WI38 (cell line): ENCODE measurements at regions not wholly inside any gene's neighbourhood (a gene's known extent, or its start where the extent isn't known, plus 50 kb on each side); places are given as distances from the start of the nearest gene placed in this dataset.

Experiments used
- H3K4me3 ChIP-seq: 2 replicates; pipeline ENCODE4 v1.5.1; 2011; ENCODE audit warnings: low read depth, mild to moderate bottlenecking, control low read depth, low read length
- TF ChIP-seq, protein P1 (sequence below): IDR thresholded peaks from 2 replicates; pipeline ENCODE4 v1.5.1; 2012; ENCODE audit warnings: low read depth, mild to moderate bottlenecking, control low read depth, low read length

DNA sequence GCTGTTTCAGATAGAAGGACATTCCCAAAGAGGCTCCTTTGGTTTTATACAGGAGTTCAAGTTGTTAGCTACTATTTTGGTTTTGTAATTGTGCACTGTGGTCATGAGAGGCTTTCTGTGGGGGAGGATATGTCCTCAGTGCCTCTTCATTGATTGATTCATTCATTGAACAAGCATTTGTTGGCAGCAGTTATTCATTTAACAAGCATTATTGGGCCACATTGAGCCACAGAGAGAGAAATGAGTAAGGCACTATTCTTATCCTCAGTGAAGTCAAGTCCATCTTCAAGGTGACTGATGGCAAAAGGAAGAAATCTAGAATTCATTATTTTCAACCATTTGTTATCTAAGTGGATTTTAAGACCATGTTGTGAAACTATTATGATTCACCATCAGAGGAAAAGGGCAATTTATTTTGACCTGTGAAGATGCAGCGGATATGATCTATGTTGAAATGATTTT lies 697.2 kb upstream of the CITED2 start:
- H3K4me3 ChIP-seq = no peak overlapping the region
- TF ChIP-seq, protein P1, sequence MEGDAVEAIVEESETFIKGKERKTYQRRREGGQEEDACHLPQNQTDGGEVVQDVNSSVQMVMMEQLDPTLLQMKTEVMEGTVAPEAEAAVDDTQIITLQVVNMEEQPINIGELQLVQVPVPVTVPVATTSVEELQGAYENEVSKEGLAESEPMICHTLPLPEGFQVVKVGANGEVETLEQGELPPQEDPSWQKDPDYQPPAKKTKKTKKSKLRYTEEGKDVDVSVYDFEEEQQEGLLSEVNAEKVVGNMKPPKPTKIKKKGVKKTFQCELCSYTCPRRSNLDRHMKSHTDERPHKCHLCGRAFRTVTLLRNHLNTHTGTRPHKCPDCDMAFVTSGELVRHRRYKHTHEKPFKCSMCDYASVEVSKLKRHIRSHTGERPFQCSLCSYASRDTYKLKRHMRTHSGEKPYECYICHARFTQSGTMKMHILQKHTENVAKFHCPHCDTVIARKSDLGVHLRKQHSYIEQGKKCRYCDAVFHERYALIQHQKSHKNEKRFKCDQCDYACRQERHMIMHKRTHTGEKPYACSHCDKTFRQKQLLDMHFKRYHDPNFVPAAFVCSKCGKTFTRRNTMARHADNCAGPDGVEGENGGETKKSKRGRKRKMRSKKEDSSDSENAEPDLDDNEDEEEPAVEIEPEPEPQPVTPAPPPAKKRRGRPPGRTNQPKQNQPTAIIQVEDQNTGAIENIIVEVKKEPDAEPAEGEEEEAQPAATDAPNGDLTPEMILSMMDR = no peak

DNA sequence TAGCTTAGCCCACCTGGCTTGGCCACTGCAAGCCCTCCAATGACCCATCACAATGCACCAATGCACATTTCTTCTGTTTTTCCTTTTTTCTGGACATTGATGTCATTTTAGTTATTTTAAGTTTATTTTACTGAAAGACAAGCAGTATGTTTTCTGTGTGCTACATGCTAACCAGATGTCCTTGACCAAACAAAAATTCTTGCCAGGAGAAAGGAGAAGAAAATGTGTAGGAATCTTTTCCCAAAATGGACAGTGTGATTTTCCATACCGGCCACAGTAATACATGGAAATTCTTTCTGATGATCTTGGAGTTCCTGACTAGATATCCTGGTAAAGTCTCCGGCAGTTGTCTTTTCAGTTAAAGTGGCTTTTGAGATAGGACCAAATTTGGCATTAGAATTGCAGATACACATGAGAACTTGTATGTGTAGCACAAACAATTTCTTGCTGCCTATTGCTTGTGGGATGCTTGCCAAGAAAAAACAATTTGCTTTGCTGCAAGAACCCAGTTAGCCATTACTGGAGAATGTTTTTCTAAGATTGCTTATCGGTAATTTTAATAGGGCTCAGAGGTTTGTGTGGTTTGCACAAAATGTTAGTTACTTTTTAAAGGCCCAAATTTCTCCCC lies 696.5 kb upstream of the CITED2 start:
- H3K4me3 ChIP-seq = no peak overlapping the region
- TF ChIP-seq, protein P1 = no peak

DNA sequence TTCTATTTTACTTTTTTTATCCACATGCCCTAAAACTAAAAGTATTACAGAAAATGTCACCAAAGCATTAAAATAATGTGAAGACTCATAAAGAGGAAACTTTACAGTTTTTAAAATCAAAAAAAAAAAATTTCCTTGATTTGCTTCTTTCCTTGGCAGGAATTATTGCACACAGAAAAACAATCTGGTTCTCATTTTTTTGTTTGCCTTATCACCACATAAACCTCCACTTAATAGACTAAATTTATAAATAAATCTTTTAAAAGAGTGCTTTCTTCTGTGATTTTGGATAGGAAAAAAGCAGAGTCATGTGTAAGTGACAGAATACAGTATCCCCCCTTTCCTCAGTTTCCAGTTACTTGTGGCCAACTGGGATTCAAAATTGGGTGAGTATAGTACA lies 695.1 kb upstream of the CITED2 start:
- TF ChIP-seq, protein P1 = no peak
- H3K4me3 ChIP-seq = no peak overlapping the region

DNA sequence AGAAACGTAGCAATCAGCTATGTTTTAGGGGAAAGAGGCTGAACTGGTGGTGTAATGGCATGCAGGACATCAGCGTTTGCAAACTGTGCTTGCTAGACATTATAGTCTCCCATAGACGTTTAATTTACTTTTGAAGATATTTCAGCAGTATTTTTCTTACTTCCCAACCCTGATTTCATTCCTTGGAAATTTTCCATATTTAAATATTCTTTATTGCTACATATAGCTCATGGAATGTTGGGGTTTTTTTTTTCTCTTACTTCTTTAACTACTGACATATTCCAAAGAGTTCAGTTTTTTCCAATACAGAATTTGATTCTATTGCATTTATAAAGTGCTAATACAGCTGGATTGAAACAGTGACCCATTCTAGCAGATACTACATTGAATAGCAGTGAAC lies 694.4 kb upstream of the CITED2 start:
- TF ChIP-seq, protein P1 = no peak
- H3K4me3 ChIP-seq = no peak overlapping the region

DNA sequence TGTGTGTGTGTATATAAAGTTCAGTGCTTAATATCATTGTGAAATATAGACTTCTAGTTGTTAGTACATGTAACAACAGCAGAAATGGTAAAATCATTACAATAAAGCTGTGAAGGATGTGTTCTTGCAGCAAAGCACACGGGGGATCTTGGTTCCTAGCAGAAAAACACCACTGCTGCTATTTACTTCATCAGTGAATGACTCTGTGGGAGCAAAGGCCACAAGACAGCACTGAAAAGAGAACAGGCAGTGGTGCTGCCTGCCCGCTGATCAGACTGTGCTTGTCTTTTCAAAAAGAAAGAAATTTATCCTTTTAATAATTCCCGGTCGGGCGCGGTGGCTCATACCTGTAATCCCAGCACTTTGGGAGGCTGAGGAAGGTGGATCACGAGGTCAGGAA lies 689.9 kb upstream of the CITED2 start:
- no peak overlapping the region for H3K4me3 ChIP-seq
- TF ChIP-seq, protein P1 = no peak

DNA sequence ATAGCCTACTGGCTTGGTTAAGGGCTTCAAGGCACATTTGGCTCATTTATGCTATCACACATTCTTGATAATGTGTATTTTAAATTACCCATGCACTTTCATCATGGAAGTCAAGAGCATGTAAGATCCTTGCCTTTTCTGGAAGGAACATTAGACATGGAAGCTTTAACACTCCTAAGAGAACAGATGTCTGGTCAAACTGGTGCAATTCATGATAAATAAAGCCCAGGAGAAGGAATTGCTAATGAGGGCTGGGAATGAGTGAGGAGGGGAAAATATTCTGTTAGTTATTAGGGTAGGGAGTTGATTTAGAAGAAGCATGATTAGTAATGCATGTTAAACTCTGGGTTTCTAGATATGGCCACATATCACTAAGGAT lies 688.6 kb upstream of the CITED2 start:
- no peak overlapping the region for H3K4me3 ChIP-seq
- TF ChIP-seq, protein P1 = no peak

DNA sequence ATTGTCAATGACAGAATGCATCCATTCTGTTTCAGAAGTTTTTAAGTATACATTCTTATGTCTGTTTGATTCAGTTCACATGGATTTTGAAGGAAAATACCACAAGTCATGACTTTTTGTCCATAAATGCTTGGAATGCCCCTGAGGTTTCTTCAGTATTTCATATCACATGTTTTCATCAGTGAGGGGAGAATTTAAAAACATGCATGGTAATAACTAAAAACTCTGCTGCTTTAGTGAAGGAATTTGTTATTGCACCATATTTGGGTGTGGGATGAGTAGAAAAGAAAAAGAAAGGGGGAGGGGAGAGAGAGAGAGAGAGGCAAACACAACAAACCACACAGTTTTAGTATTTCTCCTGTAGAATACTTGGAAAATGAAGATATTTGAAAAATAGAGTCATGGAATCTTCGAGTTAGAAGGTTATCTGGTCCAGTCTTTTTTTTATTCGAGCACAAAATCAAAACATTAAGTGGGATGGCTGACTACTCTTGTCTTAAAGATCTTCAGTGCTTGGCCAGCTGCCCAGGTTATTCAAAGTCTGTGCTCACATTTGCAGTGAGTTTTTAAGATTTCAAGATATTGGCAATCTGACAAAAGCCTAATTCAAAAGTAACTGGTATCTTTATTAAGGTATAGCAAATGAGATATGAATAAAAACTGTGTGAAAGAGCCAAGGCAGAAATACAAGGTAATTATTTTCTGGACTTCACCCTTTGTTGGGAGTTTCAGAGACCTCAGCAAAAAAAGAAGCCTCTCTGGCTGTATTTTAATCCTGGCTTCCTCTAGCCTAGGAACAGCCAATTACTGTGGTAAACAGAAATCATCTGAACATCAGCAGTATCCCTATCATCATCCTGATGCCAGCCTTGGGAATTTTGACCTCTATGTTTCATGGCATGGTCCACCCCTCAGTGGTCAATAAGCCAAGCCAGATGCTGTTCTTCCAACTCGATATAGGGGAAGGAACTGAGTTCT lies 687.9 kb upstream of the CITED2 start:
- TF ChIP-seq, protein P1 = no peak
- H3K4me3 ChIP-seq = no peak overlapping the region
